HEK293 (cell line): ENCODE measurements at regions not wholly inside any gene's neighbourhood (a gene's known extent, or its start where the extent isn't known, plus 50 kb on each side); places are given as distances from the start of the nearest gene placed in this dataset.

ENCODE experiments used
- CTCF ChIA-PET: fragments of 350-600 bp; formaldehyde crosslinking; extraction: SDS; loops from one replicate; lab custom pipeline; 2021; ENCODE audit warnings: antibody characterized with exemption; lab: Yijun Ruan, JAX
- POLR2A ChIA-PET: fragments of 300-600 bp; formaldehyde crosslinking; extraction: SDS; loops from one replicate; lab custom pipeline; 2020; ENCODE audit warnings: antibody characterized with exemption, inconsistent platforms; lab: Yijun Ruan, JAX
- H3K27ac ChIP-seq: fragments of 200-500 bp; sonication (Bioruptor generic); 2 replicates; pipeline ENCODE4 v1.5.1; 2014; ENCODE audit warnings: low read depth, low read length, control low read depth, inconsistent platforms; ENCODE audit errors: extremely low read depth
- H3K36me3 ChIP-seq, 2 experiments: fragments of 200-500 bp in 1 of 2; sonication (Bioruptor generic) in 1 of 2; 1 replicate in 1 of 2; 2 replicates in 1 of 2; pipeline ENCODE4 v1.5.1; 2014 to 2017; ENCODE audit warnings: inconsistent platforms in 2 of 2, low read length in 2 of 2; ENCODE audit not compliant: control insufficient read depth in 2 of 2, insufficient read depth in 1 of 2
- H3K4me1 ChIP-seq: fragments of 200-500 bp; sonication (Bioruptor generic); 2 replicates; pipeline ENCODE4 v1.5.1; 2014; ENCODE audit warnings: mild to moderate bottlenecking, low read length, inconsistent platforms; ENCODE audit not compliant: control insufficient read depth, insufficient read depth
- H3K4me3 ChIP-seq: 2 replicates; pipeline ENCODE4 v1.5.1; 2011; ENCODE audit warnings: low read depth, mild to moderate bottlenecking, control low read depth, low read length, moderate library complexity
- H3K9me3 ChIP-seq: fragments of 200-500 bp; sonication (Bioruptor generic); 2 replicates; pipeline ENCODE4 v1.5.1; 2014; ENCODE audit warnings: low read depth, low read length, inconsistent platforms; ENCODE audit not compliant: control insufficient read depth, insufficient read depth
- MZF1 ChIP-seq: fragments of 450-650 bp; formaldehyde crosslinking; IDR thresholded peaks from 2 replicates; pipeline ENCODE4 v1.5.1; 2017; ENCODE audit warnings: missing biosample characterization, missing genetic modification characterization, borderline replicate concordance
- PRDM1 ChIP-seq: fragments of 450-650 bp; formaldehyde crosslinking; IDR thresholded peaks from 2 replicates; pipeline ENCODE4; 2016; ENCODE audit warnings: missing biosample characterization, missing genetic modification characterization
- ZBTB1 ChIP-seq: fragments of 450-650 bp; formaldehyde crosslinking; IDR thresholded peaks from 2 replicates; pipeline ENCODE4 v1.5.1; 2016; ENCODE audit warnings: missing biosample characterization, missing genetic modification characterization
- ZBTB21 ChIP-seq: fragments of 450-650 bp; formaldehyde crosslinking; IDR thresholded peaks from 2 replicates; pipeline ENCODE4 v1.5.1; 2017; ENCODE audit warnings: missing biosample characterization, missing genetic modification characterization
- ZNF148 ChIP-seq: fragments of 450-650 bp; formaldehyde crosslinking; IDR thresholded peaks from 2 replicates; pipeline ENCODE4 v1.5.0; 2017; ENCODE audit warnings: missing biosample characterization, missing genetic modification characterization, borderline replicate concordance
- ZNF175 ChIP-seq: fragments of 450-650 bp; formaldehyde crosslinking; IDR thresholded peaks from 2 replicates; pipeline ENCODE4 v1.5.1; 2016; ENCODE audit warnings: missing biosample characterization, missing genetic modification characterization
- ZNF19 ChIP-seq: fragments of 450-650 bp; formaldehyde crosslinking; IDR thresholded peaks from 2 replicates; pipeline ENCODE4; 2016; ENCODE audit warnings: missing biosample characterization, missing genetic modification characterization, low read depth
- ZNF202 ChIP-seq: fragments of 450-650 bp; formaldehyde crosslinking; IDR thresholded peaks from 2 replicates; pipeline ENCODE4 v1.5.1; 2016; ENCODE audit warnings: missing biosample characterization, missing genetic modification characterization, borderline replicate concordance
- ZNF280D ChIP-seq: fragments of 450-650 bp; formaldehyde crosslinking; IDR thresholded peaks from 2 replicates; pipeline ENCODE4 v1.5.1; 2016; ENCODE audit warnings: missing biosample characterization, missing genetic modification characterization
- ZNF302 ChIP-seq: fragments of 450-650 bp; formaldehyde crosslinking; IDR thresholded peaks from 2 replicates; pipeline ENCODE4 v1.5.1; 2016; ENCODE audit warnings: missing biosample characterization, missing genetic modification characterization, low read depth
- ZNF501 ChIP-seq: fragments of 450-650 bp; formaldehyde crosslinking; IDR thresholded peaks from 2 replicates; pipeline ENCODE4 v1.5.1; 2016; ENCODE audit warnings: missing biosample characterization, missing genetic modification characterization
- ZNF560 ChIP-seq: fragments of 450-650 bp; formaldehyde crosslinking; IDR thresholded peaks from 2 replicates; pipeline ENCODE4 v1.5.1; 2017; ENCODE audit warnings: missing biosample characterization, missing genetic modification characterization, borderline replicate concordance
- ZNF624 ChIP-seq: fragments of 450-650 bp; formaldehyde crosslinking; IDR thresholded peaks from 2 replicates; pipeline ENCODE4 v1.5.1; 2017; ENCODE audit warnings: missing biosample characterization, missing genetic modification characterization
- ZNF645 ChIP-seq: fragments of 450-650 bp; formaldehyde crosslinking; IDR thresholded peaks from 2 replicates; pipeline ENCODE4; 2016; ENCODE audit warnings: missing biosample characterization, missing genetic modification characterization
- ZNF654 ChIP-seq: fragments of 450-650 bp; formaldehyde crosslinking; IDR thresholded peaks from 2 replicates; pipeline ENCODE4 v1.5.1; 2016; ENCODE audit warnings: low read depth, missing biosample characterization, missing genetic modification characterization
- ZNF707 ChIP-seq: fragments of 450-650 bp; formaldehyde crosslinking; IDR thresholded peaks from 2 replicates; pipeline ENCODE4 v1.5.1; 2016; ENCODE audit warnings: missing biosample characterization, missing genetic modification characterization
- TF ChIP-seq, protein P1 (sequence below): fragments of 450-650 bp; formaldehyde crosslinking; IDR thresholded peaks from 2 replicates; pipeline ENCODE4 v1.5.1; 2016; ENCODE audit warnings: missing biosample characterization, missing genetic modification characterization
- TF ChIP-seq, protein P2 (sequence below): fragments of 450-650 bp; formaldehyde crosslinking; conservative IDR thresholded peaks from 2 replicates; pipeline ENCODE4 v1.5.1; 2016; ENCODE audit warnings: low read depth, missing biosample characterization, missing genetic modification characterization

DNA sequence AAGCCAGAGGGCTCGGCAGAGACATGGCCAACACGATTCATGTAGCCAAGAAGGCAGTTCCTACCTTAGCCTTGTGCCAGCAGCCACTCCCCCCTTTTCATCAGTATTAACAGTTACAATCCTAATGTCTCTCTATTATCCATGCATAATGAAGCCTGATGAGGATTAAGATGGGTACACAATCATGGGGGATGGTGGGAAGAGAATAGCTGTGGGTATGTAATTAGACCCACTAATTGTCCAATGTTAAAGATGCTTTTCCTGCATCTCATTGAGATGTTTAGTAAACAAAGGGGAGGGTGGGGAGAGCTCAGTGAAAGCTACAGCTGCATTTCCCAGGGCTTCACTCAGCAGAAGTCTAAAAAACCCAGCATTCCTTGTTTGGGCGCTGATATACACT is 70.4 kb upstream of the CMKLR1 start:
- ChIA-PET POLR2A (interaction anchor here (0.6 kb wide), 1 partner anchor 40 kb away, joined by 5 read pairs; no protein-coding TSS in a partner anchor), CTCF (no interaction called here)
- TF ChIP-seq ZNF560, result no peak
- TF ChIP-seq ZNF19, result no peak
- TF ChIP-seq ZNF302 (tag by site-specific recombination), result no peak
- no peak for TF ChIP-seq ZNF707 (tag by site-specific recombination)
- no peak for TF ChIP-seq ZNF148
- TF ChIP-seq ZNF202 (tag by site-specific recombination), result no peak
- no peak for TF ChIP-seq ZBTB1 (tag by site-specific recombination)
- no peak for TF ChIP-seq ZNF175 (tag by site-specific recombination)
- TF ChIP-seq, protein P1, sequence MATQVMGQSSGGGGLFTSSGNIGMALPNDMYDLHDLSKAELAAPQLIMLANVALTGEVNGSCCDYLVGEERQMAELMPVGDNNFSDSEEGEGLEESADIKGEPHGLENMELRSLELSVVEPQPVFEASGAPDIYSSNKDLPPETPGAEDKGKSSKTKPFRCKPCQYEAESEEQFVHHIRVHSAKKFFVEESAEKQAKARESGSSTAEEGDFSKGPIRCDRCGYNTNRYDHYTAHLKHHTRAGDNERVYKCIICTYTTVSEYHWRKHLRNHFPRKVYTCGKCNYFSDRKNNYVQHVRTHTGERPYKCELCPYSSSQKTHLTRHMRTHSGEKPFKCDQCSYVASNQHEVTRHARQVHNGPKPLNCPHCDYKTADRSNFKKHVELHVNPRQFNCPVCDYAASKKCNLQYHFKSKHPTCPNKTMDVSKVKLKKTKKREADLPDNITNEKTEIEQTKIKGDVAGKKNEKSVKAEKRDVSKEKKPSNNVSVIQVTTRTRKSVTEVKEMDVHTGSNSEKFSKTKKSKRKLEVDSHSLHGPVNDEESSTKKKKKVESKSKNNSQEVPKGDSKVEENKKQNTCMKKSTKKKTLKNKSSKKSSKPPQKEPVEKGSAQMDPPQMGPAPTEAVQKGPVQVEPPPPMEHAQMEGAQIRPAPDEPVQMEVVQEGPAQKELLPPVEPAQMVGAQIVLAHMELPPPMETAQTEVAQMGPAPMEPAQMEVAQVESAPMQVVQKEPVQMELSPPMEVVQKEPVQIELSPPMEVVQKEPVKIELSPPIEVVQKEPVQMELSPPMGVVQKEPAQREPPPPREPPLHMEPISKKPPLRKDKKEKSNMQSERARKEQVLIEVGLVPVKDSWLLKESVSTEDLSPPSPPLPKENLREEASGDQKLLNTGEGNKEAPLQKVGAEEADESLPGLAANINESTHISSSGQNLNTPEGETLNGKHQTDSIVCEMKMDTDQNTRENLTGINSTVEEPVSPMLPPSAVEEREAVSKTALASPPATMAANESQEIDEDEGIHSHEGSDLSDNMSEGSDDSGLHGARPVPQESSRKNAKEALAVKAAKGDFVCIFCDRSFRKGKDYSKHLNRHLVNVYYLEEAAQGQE (tag by site-specific recombination), result no peak
- TF ChIP-seq ZNF501 (tag by site-specific recombination), result no peak
- no peak for TF ChIP-seq ZNF654 (tag by site-specific recombination)
- no peak for TF ChIP-seq MZF1 (tag by site-specific recombination)
- no peak for TF ChIP-seq ZBTB21 (tag by site-specific recombination)
- TF ChIP-seq ZNF280D, result no peak
- no peak for TF ChIP-seq ZNF645 (tag by site-specific recombination)

GRCh38 chr12:108403952-108404351 is 64.8 kb upstream of the CMKLR1 start:
- Histone ChIP-seq H3K4me3 (no peak overlapping the region), H3K36me3 (no peaks in the 10 kb centered on the region), H3K4me1 (no peaks in the 10 kb centered on the region), H3K27ac (no peak overlapping the region), H3K9me3 (no peaks in the 10 kb centered on the region; the same call in 1 of the 2 replicates)
- POLR2A ChIA-PET, result no interaction called here
- CTCF ChIA-PET, result no interaction called here
- TF ChIP-seq, protein P1 (tag by site-specific recombination), result peak; percentile 93
- TF ChIP-seq PRDM1 (tag by site-specific recombination), result no peak
- no peak for TF ChIP-seq ZNF624 (tag by site-specific recombination)
- TF ChIP-seq, protein P2, sequence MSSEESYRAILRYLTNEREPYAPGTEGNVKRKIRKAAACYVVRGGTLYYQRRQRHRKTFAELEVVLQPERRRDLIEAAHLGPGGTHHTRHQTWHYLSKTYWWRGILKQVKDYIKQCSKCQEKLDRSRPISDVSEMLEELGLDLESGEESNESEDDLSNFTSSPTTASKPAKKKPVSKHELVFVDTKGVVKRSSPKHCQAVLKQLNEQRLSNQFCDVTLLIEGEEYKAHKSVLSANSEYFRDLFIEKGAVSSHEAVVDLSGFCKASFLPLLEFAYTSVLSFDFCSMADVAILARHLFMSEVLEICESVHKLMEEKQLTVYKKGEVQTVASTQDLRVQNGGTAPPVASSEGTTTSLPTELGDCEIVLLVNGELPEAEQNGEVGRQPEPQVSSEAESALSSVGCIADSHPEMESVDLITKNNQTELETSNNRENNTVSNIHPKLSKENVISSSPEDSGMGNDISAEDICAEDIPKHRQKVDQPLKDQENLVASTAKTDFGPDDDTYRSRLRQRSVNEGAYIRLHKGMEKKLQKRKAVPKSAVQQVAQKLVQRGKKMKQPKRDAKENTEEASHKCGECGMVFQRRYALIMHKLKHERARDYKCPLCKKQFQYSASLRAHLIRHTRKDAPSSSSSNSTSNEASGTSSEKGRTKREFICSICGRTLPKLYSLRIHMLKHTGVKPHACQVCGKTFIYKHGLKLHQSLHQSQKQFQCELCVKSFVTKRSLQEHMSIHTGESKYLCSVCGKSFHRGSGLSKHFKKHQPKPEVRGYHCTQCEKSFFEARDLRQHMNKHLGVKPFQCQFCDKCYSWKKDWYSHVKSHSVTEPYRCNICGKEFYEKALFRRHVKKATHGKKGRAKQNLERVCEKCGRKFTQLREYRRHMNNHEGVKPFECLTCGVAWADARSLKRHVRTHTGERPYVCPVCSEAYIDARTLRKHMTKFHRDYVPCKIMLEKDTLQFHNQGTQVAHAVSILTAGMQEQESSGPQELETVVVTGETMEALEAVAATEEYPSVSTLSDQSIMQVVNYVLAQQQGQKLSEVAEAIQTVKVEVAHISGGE, result no peak

More for the DNA sequence above, 70.4 kb upstream of the CMKLR1 start:
- no peak overlapping the region for H3K4me3 ChIP-seq
- H3K9me3 ChIP-seq, result no peaks in the 10 kb centered on the region; the same call in 1 of the 2 replicates
- H3K4me1 ChIP-seq, result no peaks in the 10 kb centered on the region
- H3K27ac ChIP-seq, result no peak overlapping the region
- no peaks in the 10 kb centered on the region for H3K36me3 ChIP-seq
